Adipocyte (in vitro differentiated cells): ENCODE measurements at regions not wholly inside any gene's neighbourhood (a gene's known extent, or its start where the extent isn't known, plus 50 kb on each side); places are given as distances from the start of the nearest gene placed in this dataset.
"Not testable (repeated sequence)": the region's sequence is repeated elsewhere in the genome, so short reads cannot be mapped to it uniquely, and the experiment has no call there.

ENCODE experiments used
- DNase-seq: peaks from one replicate; pipeline ENCODE4 v3.0.0-alpha.2; 2015; ENCODE audit warnings: low read depth
- H3K27me3 ChIP-seq: replicated peaks from 2 replicates; pipeline ENCODE4 v1.7.0; 2013; ENCODE audit warnings: mild to moderate bottlenecking, low read length, moderate library complexity; ENCODE audit not compliant: control insufficient read depth, insufficient read depth
- H3K36me3 ChIP-seq: 2 replicates; pipeline ENCODE4 v1.7.0; 2013; ENCODE audit warnings: low read length, mild to moderate bottlenecking, moderate library complexity; ENCODE audit not compliant: control insufficient read depth, insufficient read depth, severe bottlenecking
- H3K4me1 ChIP-seq: 2 replicates; pipeline ENCODE4 v1.7.0; 2013; ENCODE audit warnings: mild to moderate bottlenecking, low read length, moderate library complexity; ENCODE audit not compliant: control insufficient read depth, insufficient read depth
- H3K4me3 ChIP-seq: 2 replicates; pipeline ENCODE4 v1.7.0; 2013; ENCODE audit warnings: mild to moderate bottlenecking, low read length, moderate library complexity
- H3K9ac ChIP-seq: 2 replicates; pipeline ENCODE4 v1.7.0; 2013; ENCODE audit warnings: mild to moderate bottlenecking, low read length, moderate library complexity
- H3K9me3 ChIP-seq: 2 replicates; pipeline ENCODE4 v1.7.0; 2013; ENCODE audit warnings: mild to moderate bottlenecking, low read length, moderate library complexity; ENCODE audit not compliant: control insufficient read depth

DNA sequence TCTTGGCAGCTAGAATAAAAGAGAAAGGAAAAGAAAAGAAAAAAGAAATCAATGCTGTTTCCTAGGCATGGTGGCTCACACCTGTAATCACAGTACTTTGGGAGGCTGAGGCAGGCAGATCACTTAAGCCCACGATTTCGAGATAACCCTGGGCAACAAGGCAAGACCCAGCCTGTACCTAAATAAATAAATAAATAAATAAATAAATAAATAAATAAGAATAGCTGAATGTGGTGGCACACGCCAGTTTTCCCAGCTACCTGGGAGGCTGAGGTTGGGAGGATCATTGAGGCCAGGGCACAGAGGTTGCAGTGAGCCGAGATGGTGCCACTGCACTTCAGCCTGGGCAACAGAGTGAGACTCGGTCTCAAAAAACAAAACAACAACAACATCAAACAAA, 705.0 kb upstream of the SEMA3D start:
- peaks cover 13% of the 10 kb centered on the region for H3K4me1 ChIP-seq
- not testable (repeated sequence) for H3K9me3 ChIP-seq, H3K27me3 ChIP-seq, DNase-seq, H3K4me3 ChIP-seq, H3K9ac ChIP-seq, H3K36me3 ChIP-seq

DNA sequence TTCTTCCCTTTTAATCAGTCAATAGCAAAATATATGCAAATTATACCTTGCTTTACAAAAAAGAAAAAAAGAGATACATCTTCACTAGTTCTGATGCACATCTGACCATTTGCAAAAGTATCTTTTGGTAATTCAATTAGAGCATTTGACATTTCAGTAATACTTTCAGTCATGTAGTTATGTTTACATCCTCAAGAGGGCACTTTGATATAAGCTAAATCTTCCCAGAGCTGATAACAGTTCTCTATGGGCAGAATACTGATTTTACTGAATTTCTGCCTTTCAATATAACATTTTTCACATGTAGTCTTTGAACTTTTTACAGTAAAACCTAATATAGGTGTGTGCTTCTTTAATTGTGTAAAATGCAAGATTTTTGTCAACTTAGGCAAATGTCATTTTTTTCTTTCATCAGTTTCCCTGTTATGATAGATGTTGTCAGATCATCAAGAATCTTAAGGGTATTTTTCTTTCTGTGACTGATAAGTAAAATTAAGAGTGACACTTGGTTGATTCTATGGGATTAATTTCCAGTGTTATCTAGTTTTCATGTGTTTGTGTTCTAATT, 703.5 kb upstream of the SEMA3D start:
- H3K27me3 ChIP-seq, result no peaks in the 10 kb centered on the region
- no peaks in the 10 kb centered on the region for H3K36me3 ChIP-seq
- H3K9me3 ChIP-seq, result no peaks in the 10 kb centered on the region
- peak; percentile 74 for DNase-seq
- H3K4me1 ChIP-seq, result peaks cover 4% of the 10 kb centered on the region
- H3K9ac ChIP-seq, result no peak overlapping the region
- no peak overlapping the region for H3K4me3 ChIP-seq

DNA sequence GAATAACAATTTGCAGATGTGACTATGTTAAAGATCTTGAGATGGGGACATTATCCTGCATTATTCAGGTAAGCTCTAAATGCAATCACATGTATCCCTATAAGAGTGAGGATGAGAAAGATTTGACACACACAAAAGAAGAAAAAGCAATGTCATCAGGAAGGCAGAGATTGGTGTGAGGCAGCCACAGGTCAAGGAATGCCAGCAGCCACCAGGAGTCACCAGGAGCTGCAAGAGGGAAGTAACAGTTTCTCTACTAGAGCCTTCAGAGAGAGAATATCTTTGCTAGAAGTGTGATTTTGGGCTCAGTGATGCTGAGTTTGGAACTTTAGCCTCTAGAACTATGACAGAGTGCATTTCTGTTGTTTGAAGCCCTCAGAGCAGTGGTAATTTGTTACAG, 700.3 kb upstream of the SEMA3D start:
- H3K4me1 ChIP-seq, result peaks cover 4% of the 10 kb centered on the region
- H3K4me3 ChIP-seq, result no peak overlapping the region
- H3K36me3 ChIP-seq, result no peaks in the 10 kb centered on the region
- H3K27me3 ChIP-seq, result no peaks in the 10 kb centered on the region
- H3K9ac ChIP-seq, result no peak overlapping the region
- DNase-seq, result no peak
- no peaks in the 10 kb centered on the region for H3K9me3 ChIP-seq

DNA sequence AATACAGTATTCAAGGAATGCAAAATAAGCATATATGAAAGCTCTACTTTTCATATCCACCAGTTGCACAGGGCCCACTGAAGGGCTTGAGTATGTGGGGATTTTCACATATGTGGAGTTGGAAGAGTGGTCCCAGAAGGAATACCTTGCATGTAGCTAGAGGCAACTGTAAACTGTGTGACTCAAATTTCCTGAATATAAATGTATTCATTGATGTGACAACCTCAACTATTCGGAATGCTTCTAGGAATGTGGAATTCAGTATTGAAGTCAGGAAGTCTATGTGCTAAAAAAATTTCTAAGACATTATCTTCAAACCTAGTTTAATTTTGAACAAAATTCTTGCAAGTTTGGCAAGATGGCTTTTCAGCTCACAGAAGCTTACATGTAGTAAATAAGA, 695.5 kb upstream of the SEMA3D start:
- Histone ChIP-seq H3K36me3 (no peaks in the 10 kb centered on the region), H3K4me1 (no peaks in the 10 kb centered on the region), H3K27me3 (no peaks in the 10 kb centered on the region), H3K9me3 (no peaks in the 10 kb centered on the region), H3K9ac (no peak overlapping the region), H3K4me3 (no peak overlapping the region)
- DNase-seq, result no peak

DNA sequence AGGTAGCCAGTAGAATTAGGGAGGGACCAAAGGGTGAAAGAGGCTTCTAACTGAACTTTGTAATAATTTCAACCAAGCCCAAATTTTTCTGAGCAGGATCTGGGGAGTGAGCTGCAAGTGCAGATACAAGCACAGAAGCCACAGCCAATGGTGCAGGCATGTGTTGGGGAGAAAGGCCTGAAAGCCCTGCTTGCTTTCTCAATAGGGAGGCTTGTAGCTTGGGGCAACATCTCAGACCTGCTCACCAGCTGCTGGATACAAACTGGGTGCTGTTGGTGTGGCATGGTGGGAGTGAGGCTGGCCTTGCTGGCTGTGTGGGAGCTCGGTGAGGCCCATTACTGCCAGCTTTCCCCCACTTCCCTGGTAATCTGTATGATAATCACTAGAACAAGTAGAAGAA, 688.5 kb upstream of the SEMA3D start:
- Histone ChIP-seq H3K36me3 (no peaks in the 10 kb centered on the region), H3K27me3 (no peaks in the 10 kb centered on the region), H3K4me1 (no peaks in the 10 kb centered on the region), H3K4me3 (no peak overlapping the region), H3K9me3 (peaks cover 6% of the 10 kb centered on the region), H3K9ac (no peak overlapping the region)
- no peak for DNase-seq

DNA sequence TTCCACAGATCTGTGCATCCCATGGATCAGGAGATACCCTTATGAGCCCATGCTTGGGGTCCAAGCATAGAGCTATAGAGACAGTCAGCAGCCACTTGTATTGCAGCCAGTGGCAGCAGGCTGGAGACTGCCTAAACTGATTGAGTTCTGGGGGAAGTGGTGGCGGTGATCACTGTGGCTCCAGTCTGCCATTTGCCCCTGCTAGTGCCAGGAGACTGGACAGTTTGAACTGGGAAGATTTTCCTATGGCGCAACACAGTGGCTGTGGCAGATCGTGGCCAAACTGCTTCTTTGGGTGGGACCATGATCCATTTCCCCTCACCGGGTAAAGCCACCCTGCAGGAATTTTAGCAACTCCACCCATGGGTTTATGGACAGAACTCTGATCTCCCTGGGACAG, 679.7 kb upstream of the SEMA3D start:
- no peaks in the 10 kb centered on the region for H3K4me1 ChIP-seq
- DNase-seq, result no peak
- no peaks in the 10 kb centered on the region for H3K36me3 ChIP-seq
- peaks cover 22% of the 10 kb centered on the region for H3K9me3 ChIP-seq
- no peak overlapping the region for H3K9ac ChIP-seq
- no peak overlapping the region for H3K4me3 ChIP-seq
- H3K27me3 ChIP-seq, result no peaks in the 10 kb centered on the region

DNA sequence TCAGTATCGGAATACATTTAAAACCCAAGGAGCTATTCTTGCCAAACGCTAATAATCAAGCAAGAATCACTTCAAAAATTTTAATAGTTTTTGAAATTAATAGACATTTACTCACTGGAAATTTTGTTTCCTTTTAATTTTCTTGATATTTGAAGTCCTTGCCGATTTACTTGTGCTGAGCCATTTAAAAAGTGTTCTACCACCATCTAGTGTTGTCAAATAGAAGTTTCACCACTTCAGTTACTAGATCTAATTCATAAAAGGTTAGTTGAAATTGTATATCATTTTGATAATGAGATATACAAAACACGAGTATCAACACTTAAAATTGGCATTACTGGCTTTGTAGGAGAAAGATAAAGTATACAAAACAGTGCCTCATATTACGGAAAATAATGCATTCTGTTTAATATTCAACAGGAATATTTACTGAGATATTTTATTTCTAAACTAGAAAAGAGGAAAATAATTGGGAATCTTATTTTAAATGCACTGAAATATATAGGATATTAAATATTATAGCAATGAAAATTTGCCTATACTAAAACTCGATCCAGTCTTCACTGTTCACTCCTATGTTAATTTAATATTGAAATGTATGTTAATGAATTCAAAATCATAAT, 664.8 kb upstream of the SEMA3D start:
- Histone ChIP-seq H3K9ac (no peak overlapping the region), H3K36me3 (no peaks in the 10 kb centered on the region), H3K27me3 (no peaks in the 10 kb centered on the region), H3K4me3 (no peak overlapping the region), H3K9me3 (no peaks in the 10 kb centered on the region), H3K4me1 (peaks cover 11% of the 10 kb centered on the region)
- peak; percentile 75 for DNase-seq

DNA sequence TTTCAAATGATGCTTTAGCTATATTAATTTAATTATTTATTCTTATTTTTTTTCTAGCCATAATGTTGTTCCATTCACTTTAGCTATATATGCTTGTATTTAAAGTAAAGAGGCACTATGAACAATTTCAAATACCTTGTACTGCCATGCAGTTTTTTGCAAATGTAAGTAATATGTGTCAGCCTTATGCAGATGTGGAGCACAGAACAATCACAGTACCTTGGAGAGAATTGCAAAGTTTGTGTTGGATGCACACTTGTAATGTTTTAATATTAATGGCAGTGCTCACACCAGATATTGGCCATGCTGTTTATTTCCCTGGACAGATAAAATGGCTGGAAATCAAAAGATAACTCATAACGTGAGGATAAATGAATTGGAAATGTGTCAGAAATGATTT, 663.5 kb upstream of the SEMA3D start:
- Histone ChIP-seq H3K4me3 (no peak overlapping the region), H3K27me3 (no peaks in the 10 kb centered on the region), H3K9me3 (no peaks in the 10 kb centered on the region), H3K9ac (no peak overlapping the region), H3K4me1 (peaks cover 11% of the 10 kb centered on the region), H3K36me3 (no peaks in the 10 kb centered on the region)
- DNase-seq, result no peak

DNA sequence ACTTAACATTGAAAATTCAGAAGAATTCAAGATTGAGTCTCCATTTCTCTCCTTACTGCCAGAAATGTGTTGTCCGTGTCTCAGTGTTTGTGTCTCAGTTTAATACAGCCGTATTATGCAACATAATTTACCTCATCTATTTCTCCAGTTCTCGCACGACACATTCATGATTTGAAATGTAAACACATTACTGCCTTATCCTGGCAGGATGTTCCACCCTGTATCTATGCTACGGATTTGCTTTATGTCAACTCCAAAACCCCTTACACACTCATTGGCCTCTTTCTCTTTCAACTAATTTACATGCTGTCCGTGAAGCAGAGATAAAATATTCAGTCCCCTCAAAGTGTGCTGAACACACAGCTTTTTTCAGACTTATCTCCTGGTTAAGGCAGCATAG, 653.7 kb upstream of the SEMA3D start:
- no peaks in the 10 kb centered on the region for H3K36me3 ChIP-seq
- no peak overlapping the region for H3K9ac ChIP-seq
- H3K4me3 ChIP-seq, result no peak overlapping the region
- DNase-seq, result no peak
- no peaks in the 10 kb centered on the region for H3K4me1 ChIP-seq
- no peaks in the 10 kb centered on the region for H3K27me3 ChIP-seq
- no peaks in the 10 kb centered on the region for H3K9me3 ChIP-seq

DNA sequence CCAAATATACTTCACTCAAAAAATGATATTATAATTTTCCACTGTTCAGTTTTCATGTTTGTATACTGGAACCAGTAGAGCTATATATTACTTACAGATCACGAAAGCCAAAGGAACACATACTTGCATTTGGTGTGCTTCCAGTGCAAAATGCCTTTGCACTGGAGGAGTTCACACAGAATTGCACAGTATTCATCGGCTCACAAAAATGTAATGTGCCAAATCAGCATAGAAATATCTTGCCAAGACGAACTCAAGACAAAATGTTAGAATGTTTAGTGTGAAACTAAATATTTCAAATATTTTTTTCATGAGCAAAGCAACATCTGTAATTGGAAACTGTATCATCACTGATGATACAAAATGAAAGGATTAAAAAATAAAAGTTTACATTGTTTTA, 646.2 kb upstream of the SEMA3D start:
- H3K36me3 ChIP-seq, result no peaks in the 10 kb centered on the region
- H3K4me3 ChIP-seq, result no peak overlapping the region
- DNase-seq, result peak; percentile 52
- H3K4me1 ChIP-seq, result peaks cover 10% of the 10 kb centered on the region
- H3K27me3 ChIP-seq, result no peaks in the 10 kb centered on the region
- H3K9me3 ChIP-seq, result no peaks in the 10 kb centered on the region
- no peak overlapping the region for H3K9ac ChIP-seq

DNA sequence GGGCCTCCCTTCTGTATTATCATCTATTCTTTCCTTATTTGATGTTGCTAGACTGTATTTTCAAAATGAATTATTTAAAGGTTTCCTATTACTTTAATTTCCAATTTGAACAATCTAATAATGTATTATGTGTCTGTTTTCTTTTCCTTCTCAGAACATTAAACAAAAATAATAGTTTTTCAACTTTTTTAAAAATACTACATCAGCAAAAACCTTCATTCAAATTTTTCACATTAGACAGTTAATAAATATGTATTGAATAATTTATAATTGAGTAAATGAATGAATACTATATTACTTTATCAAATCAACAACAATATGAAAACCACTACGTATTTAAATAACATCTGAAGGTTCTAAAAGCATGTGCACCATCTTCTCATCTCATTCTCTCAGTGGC, 644.1 kb upstream of the SEMA3D start:
- DNase-seq, result no peak
- Histone ChIP-seq H3K4me1 (peaks cover 10% of the 10 kb centered on the region), H3K9me3 (no peaks in the 10 kb centered on the region), H3K36me3 (no peaks in the 10 kb centered on the region), H3K27me3 (no peaks in the 10 kb centered on the region), H3K9ac (no peak overlapping the region), H3K4me3 (no peak overlapping the region)

DNA sequence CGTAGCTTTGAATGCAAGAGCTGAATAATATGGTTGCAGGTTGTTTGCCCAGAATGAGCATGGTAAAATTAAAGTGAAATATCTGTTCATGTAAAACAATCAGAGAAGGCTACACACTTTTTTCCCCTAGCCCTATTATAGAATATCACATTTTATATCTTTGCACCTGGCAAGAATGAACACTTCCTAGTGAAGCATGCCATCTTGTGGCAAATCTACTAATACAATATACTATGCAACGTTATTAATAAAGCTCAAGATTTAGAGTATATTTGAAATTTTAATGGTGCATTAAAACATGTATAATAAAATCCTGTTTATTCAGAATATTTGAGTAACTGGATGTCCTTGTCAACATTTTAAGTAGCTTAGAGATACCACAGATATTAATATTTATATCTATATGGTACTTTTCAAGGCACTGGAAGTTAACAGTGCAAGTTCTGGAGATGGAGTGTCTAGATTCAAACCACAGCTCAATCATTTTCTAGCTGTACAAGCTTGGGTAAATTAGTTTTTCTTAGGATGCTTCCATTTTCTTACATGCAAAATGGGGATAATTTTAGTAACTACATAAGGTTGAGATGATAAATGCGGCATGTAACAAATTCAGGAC, 643.1 kb upstream of the SEMA3D start:
- no peak overlapping the region for H3K9ac ChIP-seq
- peaks cover 10% of the 10 kb centered on the region for H3K4me1 ChIP-seq
- peak; percentile 74 for DNase-seq
- no peaks in the 10 kb centered on the region for H3K9me3 ChIP-seq
- no peaks in the 10 kb centered on the region for H3K36me3 ChIP-seq
- H3K4me3 ChIP-seq, result no peak overlapping the region
- H3K27me3 ChIP-seq, result no peaks in the 10 kb centered on the region
